HCT116 (cell line): ENCODE measurements at regions not wholly inside any gene's neighbourhood (a gene's known extent, or its start where the extent isn't known, plus 50 kb on each side); places are given as distances from the start of the nearest gene placed in this dataset.

Experiments used
- CTCF ChIP-seq, 3 experiments: fragments of 200-600 bp in 1 of 3; sonication (generic) in 1 of 3; IDR thresholded peaks in 2 of 3; conservative IDR thresholded peaks in 1 of 3; 2 replicates each; pipeline ENCODE4 v1.5.1; 2012 to 2017; ENCODE audit warnings: low read depth in 2 of 3, low read length in 2 of 3, antibody characterized with exemption in 1 of 3, borderline replicate concordance in 1 of 3, control low read depth in 1 of 3, mild to moderate bottlenecking in 1 of 3, mixed read lengths in 1 of 3, mixed run types in 1 of 3, moderate library complexity in 1 of 3; ENCODE audit not compliant: insufficient read depth in 1 of 3
- EZH2phosphoT487 ChIP-seq: fragments of 200-600 bp; IDR thresholded peaks from 2 replicates; pipeline ENCODE4 v1.6.1; 2018; ENCODE audit warnings: antibody characterized with exemption, borderline replicate concordance
- POLR2AphosphoS5 ChIP-seq: IDR thresholded peaks from 2 replicates; pipeline ENCODE4 v1.6.1; 2011; ENCODE audit warnings: mild to moderate bottlenecking, low read depth, low read length, moderate library complexity
- YY1 ChIP-seq: IDR thresholded peaks from 2 replicates; pipeline ENCODE4 v1.6.1; 2011; ENCODE audit warnings: low read length, low read depth, moderate library complexity, mild to moderate bottlenecking; ENCODE audit not compliant: insufficient replicate concordance; ENCODE audit errors: extremely low read depth
- ZNF274 ChIP-seq: fragments of 200-500 bp; sonication (Bioruptor generic); IDR thresholded peaks from 2 replicates; pipeline ENCODE4 v1.6.1; 2014; ENCODE audit warnings: mild to moderate bottlenecking, low read depth, low read length, inconsistent platforms

DNA sequence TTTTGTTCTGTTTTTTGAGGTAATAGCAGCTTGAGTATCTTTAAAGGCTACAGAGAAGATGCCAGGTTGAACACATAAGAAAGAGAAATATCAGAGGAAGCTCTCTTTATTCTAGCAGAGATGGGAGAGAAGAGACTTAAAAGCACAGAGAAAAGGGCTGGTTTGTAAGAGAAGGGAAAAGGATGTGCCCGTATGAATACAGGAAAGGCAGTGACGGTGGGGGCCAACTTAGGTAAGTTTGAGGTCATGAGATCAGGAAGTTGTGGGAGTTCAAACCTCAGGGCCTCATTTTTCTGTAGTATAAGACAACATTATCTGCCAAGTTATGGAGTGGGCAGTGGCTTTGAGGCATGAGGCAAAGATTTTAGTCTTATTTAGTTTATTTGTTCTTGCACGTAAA is 121.3 kb upstream of the S100G start:
- TF ChIP-seq EZH2phosphoT487 (no peak), CTCF (IDR thresholded peaks at IDR 0.05 in 2 of 3, conservative IDR thresholded peaks at IDR 0.05 in 1 of 3; ENCODE audit: borderline replicate concordance in 1 of 3, insufficient read depth in 1 of 3, low read depth in 2 of 3, low read length in 2 of 3) (no peak), ZNF274 (no peak), YY1 (no peak), POLR2AphosphoS5 (no peak)
